Stimulated activated naive CD4-positive, alpha-beta T cell (primary cell): ENCODE measurements at regions not wholly inside any gene's neighbourhood (a gene's known extent, or its start where the extent isn't known, plus 50 kb on each side); places are given as distances from the start of the nearest gene placed in this dataset.
"Not testable (repeated sequence)": the region's sequence is repeated elsewhere in the genome, so short reads cannot be mapped to it uniquely, and the experiment has no call there.

ENCODE experiments used
- DNase-seq, 6 experiments: peaks; one replicate each; lab custom pipeline; 2025; lab: John Stamatoyannopoulos, UW

GRCh38 chr3:55296030-55296429 is 191.1 kb downstream of the WNT5A start:
- DNase-seq, result no peak

GRCh38 chr3:55294557-55294956 is 192.5 kb downstream of the WNT5A start:
- DNase-seq, result no peak

- DNase-seq, result no peak
These were observed 194.7 kb downstream of the WNT5A start for GRCh38 chr3:55292360-55292759.

- no peak for DNase-seq
These were observed 198.4 kb downstream of the WNT5A start for GRCh38 chr3:55288657-55289056.

- no peak for DNase-seq
These were observed 200.4 kb downstream of the WNT5A start for GRCh38 chr3:55286693-55287092.

GRCh38 chr3:55285156-55285555 is 201.9 kb downstream of the WNT5A start:
- DNase-seq, result no peak

- no peak for DNase-seq
These were observed 203.6 kb downstream of the WNT5A start for GRCh38 chr3:55283441-55283925.

- DNase-seq, result no peak
These were observed 204.1 kb downstream of the WNT5A start for GRCh38 chr3:55282994-55283393.

- no peak for DNase-seq
These were observed 215.0 kb downstream of the WNT5A start for GRCh38 chr3:55272031-55272645.

GRCh38 chr3:55271549-55271948 is 215.6 kb downstream of the WNT5A start:
- no peak for DNase-seq

GRCh38 chr3:55270976-55271375 is 216.1 kb downstream of the WNT5A start:
- DNase-seq, result no peak

DNA sequence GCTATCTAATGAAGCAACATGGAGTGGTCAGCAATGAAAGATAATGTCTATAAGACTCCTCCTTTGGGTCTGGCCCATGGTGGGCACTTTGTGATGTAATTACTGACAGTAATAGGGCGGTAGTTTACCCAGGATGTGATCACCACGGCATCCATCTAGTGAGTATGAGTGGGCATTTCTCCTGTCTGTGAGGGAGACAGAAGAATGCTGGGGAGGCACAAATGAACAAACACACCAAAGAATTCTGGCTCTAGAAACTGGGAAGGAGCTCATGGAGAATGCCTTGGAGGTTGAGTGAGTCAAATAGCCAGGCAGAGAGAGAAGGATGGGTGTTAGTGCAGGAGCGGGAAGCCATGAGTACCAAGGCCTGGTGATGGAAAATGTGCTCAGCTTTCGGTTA is 217.5 kb downstream of the WNT5A start:
- no peak for DNase-seq

GRCh38 chr3:55269096-55269495 is 218.0 kb downstream of the WNT5A start:
- DNase-seq, result no peak

GRCh38 chr3:55267206-55267930 is 219.7 kb downstream of the WNT5A start:
- DNase-seq, result no peak

GRCh38 chr3:55264919-55265318 is 222.2 kb downstream of the WNT5A start:
- DNase-seq, result no peak

DNA sequence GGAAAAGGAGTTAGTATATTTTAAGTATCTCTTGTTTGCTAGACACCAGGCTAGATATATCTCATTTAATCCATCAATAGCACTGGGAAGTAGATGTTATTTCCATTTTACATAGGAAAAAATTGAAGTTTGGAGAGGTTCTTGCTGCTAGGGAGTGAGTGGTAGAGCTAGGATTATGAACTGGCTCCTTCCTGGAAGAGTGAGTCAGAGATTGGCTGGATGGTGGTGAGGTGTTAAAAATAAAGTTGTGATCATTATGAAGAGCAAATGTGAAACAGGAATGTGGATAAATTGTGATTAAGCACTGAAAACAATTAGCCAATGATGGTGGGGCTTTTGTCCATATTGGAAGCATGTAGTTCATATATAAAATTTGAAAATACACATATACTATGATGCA is 234.2 kb downstream of the WNT5A start:
- DNase-seq, result no peak

DNA sequence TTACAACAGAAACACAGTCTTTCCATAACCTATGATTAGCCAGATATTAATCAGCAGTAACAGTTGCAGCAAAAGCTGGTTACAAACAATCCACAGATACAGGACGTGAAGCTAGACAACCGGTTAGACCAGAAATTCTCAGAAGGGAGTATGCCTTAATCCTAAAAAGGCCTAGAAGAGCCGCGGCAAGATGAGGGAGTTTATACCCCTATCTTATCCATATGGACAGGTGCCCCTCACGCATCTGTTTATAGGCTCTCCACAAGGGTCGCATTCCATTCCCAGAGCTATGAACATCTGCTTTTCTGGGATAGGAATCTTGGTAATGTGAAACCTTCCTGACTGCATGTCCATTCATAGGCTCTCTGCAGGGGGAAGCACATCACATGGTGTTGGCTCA is 237.9 kb downstream of the WNT5A start:
- not testable (repeated sequence) for DNase-seq

- no peak for DNase-seq
These were observed 239.4 kb downstream of the WNT5A start for GRCh38 chr3:55247666-55248065.

DNA sequence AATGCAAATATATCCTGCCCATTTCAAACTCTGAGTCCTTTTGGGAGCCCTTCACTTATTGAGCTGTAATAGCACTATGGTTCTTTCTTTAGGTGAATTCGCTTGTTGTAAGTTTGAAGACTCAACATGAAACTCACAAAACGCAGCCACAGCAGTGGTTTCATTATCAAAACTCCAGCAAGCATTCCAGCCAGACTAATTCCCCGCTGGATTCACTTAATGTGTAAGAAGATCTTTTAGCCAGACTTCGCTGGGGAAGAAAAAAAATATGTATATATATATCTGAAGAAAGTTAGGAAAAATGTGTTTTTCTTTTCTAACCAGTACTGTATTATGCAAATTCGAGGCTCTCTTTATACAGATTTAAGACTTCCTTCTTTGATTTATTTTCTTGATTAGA is 241.1 kb downstream of the WNT5A start:
- no peak for DNase-seq

- no peak for DNase-seq
These were observed 241.8 kb downstream of the WNT5A start for GRCh38 chr3:55245351-55245750.

GRCh38 chr3:55244247-55244646 is 242.9 kb downstream of the WNT5A start:
- DNase-seq, result no peak

- DNase-seq, result no peak
These were observed 243.4 kb downstream of the WNT5A start for GRCh38 chr3:55243678-55244077.

DNA sequence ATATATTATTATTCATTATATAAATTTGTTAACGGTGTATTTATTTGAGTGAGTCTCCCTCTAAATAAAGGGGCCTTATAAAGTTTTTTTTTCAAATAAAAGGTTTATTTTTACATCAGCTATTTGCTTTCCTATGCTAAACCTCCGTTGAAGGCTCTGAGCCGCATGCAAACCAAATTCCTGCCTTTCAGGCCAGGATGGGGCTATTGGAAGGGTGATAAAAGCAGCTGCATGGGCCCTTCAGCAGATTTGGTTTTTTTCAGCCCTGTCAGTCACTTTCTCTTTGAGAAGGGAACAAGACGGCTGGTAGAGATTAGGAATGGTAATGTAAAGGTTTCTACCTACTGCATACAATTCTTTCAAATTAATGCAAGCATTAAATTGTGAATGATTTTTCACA is 244.2 kb downstream of the WNT5A start:
- DNase-seq, result no peak

- no peak for DNase-seq
These were observed 246.0 kb downstream of the WNT5A start for GRCh38 chr3:55241098-55241497.
